ENCODE measurements at regions not wholly inside any gene's neighbourhood (a gene's known extent, or its start where the extent isn't known, plus 50 kb on each side); places are given as distances from the start of the nearest gene placed in this dataset.

DNA sequence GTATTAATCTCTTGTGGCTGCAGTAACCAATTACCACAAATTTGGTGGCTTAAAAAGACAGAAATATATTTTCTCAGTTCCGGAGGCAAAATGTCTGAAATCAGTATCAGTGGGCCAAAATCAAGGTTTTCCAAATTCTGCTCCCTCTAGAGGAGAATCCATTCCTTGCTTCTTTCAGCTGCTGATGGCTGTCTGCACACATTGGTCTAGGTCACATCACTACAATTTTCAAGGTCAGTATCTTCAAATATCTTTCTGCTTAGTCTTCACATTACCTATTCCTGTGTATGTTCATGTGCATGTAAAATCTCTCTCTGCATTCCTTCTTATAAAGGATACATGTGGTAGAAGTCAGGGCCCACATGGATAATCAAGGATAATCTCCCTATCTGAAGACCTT lies 999.4 kb downstream of the KCNT2 start:
- ChIA-PET POLR2A (ENCODE audit: unreplicated experiment) (no interaction called here), CTCF (no interaction called here)
- Histone ChIP-seq H3K27ac (no peak overlapping the region), H3K9me3 (ENCODE audit: insufficient read depth, low read depth) (no peaks in the 10 kb centered on the region), H3K79me2 (ENCODE audit: low read depth) (no peaks in the 10 kb centered on the region), H3F3A (ENCODE audit: insufficient read depth, low read depth) (no peaks in the 10 kb centered on the region), H3K4me1 (replicated peaks; ENCODE audit: insufficient read depth) (no peaks in the 10 kb centered on the region), H3K9me2 (ENCODE audit: insufficient read depth) (no peaks in the 10 kb centered on the region; the same call in 1 of the 2 replicates), H2AFZ (no peak overlapping the region), H3K4me2 (no peak overlapping the region), H4K20me1 (ENCODE audit: insufficient read depth) (no peaks in the 10 kb centered on the region), H3K36me3 (ENCODE audit: low read depth) (no peaks in the 10 kb centered on the region), H3K27me3 (ENCODE audit: insufficient read depth, low read depth) (no peaks in the 10 kb centered on the region), H3K4me3 (no peak overlapping the region)
- intact Hi-C loops (cut with micrococcal nuclease; ENCODE audit: unreplicated experiment): no loop called here
- no TSS peak for BruUV-seq (replicated peaks)
- no peak; the same call in 1 of the 2 replicates for TF ChIP-seq CTCF (conservative IDR thresholded peaks at IDR 0.05)
- no peak for TF ChIP-seq EZH2 (IDR thresholded peaks at IDR 0.05; ENCODE audit: low read depth)
- DNase-seq: no peak

- no peak for TF ChIP-seq CTCF (conservative IDR thresholded peaks at IDR 0.05)
- TF ChIP-seq EZH2 (IDR thresholded peaks at IDR 0.05; ENCODE audit: low read depth): no peak
- Histone ChIP-seq H3K4me3 (no peak overlapping the region), H2AFZ (no peak overlapping the region), H3K4me1 (replicated peaks; ENCODE audit: insufficient read depth) (no peaks in the 10 kb centered on the region), H3K27ac (no peak overlapping the region), H3K4me2 (no peak overlapping the region), H4K20me1 (ENCODE audit: insufficient read depth) (no peaks in the 10 kb centered on the region), H3K9me3 (ENCODE audit: insufficient read depth, low read depth) (no peaks in the 10 kb centered on the region), H3K79me2 (ENCODE audit: low read depth) (no peaks in the 10 kb centered on the region), H3K27me3 (ENCODE audit: insufficient read depth, low read depth) (no peaks in the 10 kb centered on the region), H3F3A (ENCODE audit: insufficient read depth, low read depth) (no peaks in the 10 kb centered on the region), H3K9me2 (ENCODE audit: insufficient read depth) (no peaks in the 10 kb centered on the region; the same call in 1 of the 2 replicates), H3K36me3 (ENCODE audit: low read depth) (no peaks in the 10 kb centered on the region)
- ChIA-PET CTCF (no interaction called here), POLR2A (ENCODE audit: unreplicated experiment) (no interaction called here)
- intact Hi-C loops (cut with micrococcal nuclease; ENCODE audit: unreplicated experiment): no loop called here
- DNase-seq: no peak
- no TSS peak for BruUV-seq (replicated peaks)
These were observed 1001.8 kb downstream of the KCNT2 start for GRCh38 chr1:195606483-195606882.

DNA sequence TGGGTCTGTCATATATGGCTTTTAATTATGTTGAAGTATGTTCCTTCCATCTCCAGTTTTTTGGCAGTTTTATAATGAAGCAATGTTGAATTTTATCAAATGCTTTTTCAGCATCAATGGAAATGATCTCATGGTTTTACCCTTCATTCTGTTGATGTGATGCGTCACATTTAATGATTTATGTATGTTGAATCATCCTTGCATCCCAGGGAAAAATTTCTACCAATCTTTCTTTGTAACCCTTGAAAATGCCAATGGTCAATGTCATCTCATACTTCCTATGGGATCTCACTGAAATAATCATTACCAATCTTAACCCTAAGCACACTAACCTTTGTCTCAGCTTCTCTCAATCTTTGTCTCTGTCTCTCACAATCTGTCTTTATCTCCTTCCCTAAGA lies 1004.0 kb downstream of the KCNT2 start:
- H3K36me3 ChIP-seq (ENCODE audit: low read depth): no peaks in the 10 kb centered on the region
- no peaks in the 10 kb centered on the region; the same call in 1 of the 2 replicates for H3K9me2 ChIP-seq (ENCODE audit: insufficient read depth)
- H3K4me2 ChIP-seq: no peak overlapping the region
- H2AFZ ChIP-seq: no peak overlapping the region
- no peak overlapping the region for H3K27ac ChIP-seq
- H3K4me1 ChIP-seq (replicated peaks; ENCODE audit: insufficient read depth): no peaks in the 10 kb centered on the region
- BruUV-seq (replicated peaks): no TSS peak
- H3K4me3 ChIP-seq: no peak overlapping the region
- no peaks in the 10 kb centered on the region for H3K79me2 ChIP-seq (ENCODE audit: low read depth)
- ChIA-PET CTCF (no interaction called here), POLR2A (ENCODE audit: unreplicated experiment) (no interaction called here)
- intact Hi-C loops (cut with micrococcal nuclease; ENCODE audit: unreplicated experiment): no loop called here
- H3K9me3 ChIP-seq (ENCODE audit: insufficient read depth, low read depth): no peaks in the 10 kb centered on the region
- H3F3A ChIP-seq (ENCODE audit: insufficient read depth, low read depth): no peaks in the 10 kb centered on the region
- H4K20me1 ChIP-seq (ENCODE audit: insufficient read depth): no peaks in the 10 kb centered on the region
- H3K27me3 ChIP-seq (ENCODE audit: insufficient read depth, low read depth): no peaks in the 10 kb centered on the region
- TF ChIP-seq CTCF (conservative IDR thresholded peaks at IDR 0.05) (no peak), EZH2 (IDR thresholded peaks at IDR 0.05; ENCODE audit: low read depth) (no peak)
- no peak for DNase-seq

All from PC-9 (cell line).